ENCODE measurements at regions not wholly inside any gene's neighbourhood (a gene's known extent, or its start where the extent isn't known, plus 50 kb on each side); places are given as distances from the start of the nearest gene placed in this dataset.

DNA sequence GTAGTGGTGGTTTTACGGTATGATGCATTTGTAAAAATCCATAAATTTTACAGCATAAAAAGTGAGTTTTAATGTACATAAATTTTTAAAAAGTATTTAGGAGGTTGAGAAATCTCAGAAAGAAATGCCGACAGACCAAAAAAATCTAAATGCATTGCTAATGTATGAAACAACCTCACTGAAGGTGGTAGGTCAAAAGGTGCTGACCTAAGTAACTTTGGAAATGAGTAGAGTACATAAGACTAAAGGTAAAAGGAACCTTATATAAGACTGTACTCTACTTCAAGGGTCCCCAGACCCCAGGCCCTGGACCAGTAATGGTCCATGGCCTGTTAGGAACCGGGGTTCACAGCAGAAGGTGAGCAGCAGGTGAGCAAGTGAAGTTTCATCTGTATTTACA, 163.4 kb downstream of the COL6A3 start (continued):
- TF ChIP-seq TOE1 (IDR thresholded peaks at IDR 0.05; ENCODE audit: borderline replicate concordance) = no peak
- TF ChIP-seq TOE1 (CRISPR knock-in tag; IDR thresholded peaks at IDR 0.05; ENCODE audit: borderline replicate concordance, low read depth) = no peak
- TF ChIP-seq EP300 (IDR thresholded peaks at IDR 0.05; ENCODE audit: low read length) = no peak
- TF ChIP-seq, protein P1, sequence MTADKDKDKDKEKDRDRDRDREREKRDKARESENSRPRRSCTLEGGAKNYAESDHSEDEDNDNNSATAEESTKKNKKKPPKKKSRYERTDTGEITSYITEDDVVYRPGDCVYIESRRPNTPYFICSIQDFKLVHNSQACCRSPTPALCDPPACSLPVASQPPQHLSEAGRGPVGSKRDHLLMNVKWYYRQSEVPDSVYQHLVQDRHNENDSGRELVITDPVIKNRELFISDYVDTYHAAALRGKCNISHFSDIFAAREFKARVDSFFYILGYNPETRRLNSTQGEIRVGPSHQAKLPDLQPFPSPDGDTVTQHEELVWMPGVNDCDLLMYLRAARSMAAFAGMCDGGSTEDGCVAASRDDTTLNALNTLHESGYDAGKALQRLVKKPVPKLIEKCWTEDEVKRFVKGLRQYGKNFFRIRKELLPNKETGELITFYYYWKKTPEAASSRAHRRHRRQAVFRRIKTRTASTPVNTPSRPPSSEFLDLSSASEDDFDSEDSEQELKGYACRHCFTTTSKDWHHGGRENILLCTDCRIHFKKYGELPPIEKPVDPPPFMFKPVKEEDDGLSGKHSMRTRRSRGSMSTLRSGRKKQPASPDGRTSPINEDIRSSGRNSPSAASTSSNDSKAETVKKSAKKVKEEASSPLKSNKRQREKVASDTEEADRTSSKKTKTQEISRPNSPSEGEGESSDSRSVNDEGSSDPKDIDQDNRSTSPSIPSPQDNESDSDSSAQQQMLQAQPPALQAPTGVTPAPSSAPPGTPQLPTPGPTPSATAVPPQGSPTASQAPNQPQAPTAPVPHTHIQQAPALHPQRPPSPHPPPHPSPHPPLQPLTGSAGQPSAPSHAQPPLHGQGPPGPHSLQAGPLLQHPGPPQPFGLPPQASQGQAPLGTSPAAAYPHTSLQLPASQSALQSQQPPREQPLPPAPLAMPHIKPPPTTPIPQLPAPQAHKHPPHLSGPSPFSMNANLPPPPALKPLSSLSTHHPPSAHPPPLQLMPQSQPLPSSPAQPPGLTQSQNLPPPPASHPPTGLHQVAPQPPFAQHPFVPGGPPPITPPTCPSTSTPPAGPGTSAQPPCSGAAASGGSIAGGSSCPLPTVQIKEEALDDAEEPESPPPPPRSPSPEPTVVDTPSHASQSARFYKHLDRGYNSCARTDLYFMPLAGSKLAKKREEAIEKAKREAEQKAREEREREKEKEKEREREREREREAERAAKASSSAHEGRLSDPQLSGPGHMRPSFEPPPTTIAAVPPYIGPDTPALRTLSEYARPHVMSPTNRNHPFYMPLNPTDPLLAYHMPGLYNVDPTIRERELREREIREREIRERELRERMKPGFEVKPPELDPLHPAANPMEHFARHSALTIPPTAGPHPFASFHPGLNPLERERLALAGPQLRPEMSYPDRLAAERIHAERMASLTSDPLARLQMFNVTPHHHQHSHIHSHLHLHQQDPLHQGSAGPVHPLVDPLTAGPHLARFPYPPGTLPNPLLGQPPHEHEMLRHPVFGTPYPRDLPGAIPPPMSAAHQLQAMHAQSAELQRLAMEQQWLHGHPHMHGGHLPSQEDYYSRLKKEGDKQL (CRISPR knock-in tag; IDR thresholded peaks at IDR 0.05; ENCODE audit: borderline replicate concordance) = no peak

DNA sequence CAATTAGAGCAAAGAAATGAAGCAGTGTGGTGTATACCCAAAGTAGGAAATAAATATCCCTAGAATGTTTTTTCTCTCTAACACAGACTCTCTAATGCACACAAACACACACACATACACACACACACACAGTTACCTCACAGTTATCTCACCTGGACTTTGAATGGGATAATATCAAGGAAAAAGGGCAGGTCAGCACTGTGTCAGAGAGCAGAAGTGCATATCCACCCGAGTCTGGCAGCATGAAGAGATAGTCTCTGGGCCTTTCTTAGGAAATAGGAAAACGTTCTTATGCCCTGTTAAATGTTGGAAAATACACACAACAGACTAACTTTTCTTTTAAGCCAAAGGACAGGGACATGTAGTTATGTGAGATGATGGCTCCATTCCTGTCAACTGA, 162.0 kb downstream of the COL6A3 start:
- intact Hi-C loops (cut with micrococcal nuclease) (no loop called here), in situ Hi-C loops (cut with MboI) (no loop called here)
- POLR2A ChIA-PET = no interaction called here
- Histone ChIP-seq H3K9me3 (replicated peaks; ENCODE audit: control insufficient read depth, insufficient read depth, low read depth, low read length) (no peaks in the 10 kb centered on the region), H3K9me1 (ENCODE audit: control insufficient read depth, insufficient read depth, low read length) (no peaks in the 10 kb centered on the region), H2AFZ (ENCODE audit: low read depth, low read length) (no peak overlapping the region), H3K4me3 (no peak overlapping the region), H3K9ac (ENCODE audit: insufficient read depth in 1 of 2, low read depth in 2 of 2, low read length in 2 of 2) (no peak overlapping the region), H3K27ac (ENCODE audit: extremely low read depth, low read depth, low read length) (no peak overlapping the region), H3K79me2 (ENCODE audit: control insufficient read depth, insufficient read depth, low read length) (no peaks in the 10 kb centered on the region), H3K27me3 (ENCODE audit: control insufficient read depth in 2 of 2, insufficient read depth in 2 of 2, low read length in 2 of 2) (peaks cover 0 to 3% of the 10 kb centered on the region in 2 experiments; a peak in 1 of 5 replicates), H3K4me2 (ENCODE audit: insufficient read depth, low read length) (no peak overlapping the region), H3K36me3 (ENCODE audit: control insufficient read depth, insufficient read depth, low read length) (no peaks in the 10 kb centered on the region), H3K4me1 (replicated peaks in 1 of 2; ENCODE audit: control insufficient read depth in 2 of 2, insufficient read depth in 2 of 2, low read length in 2 of 2) (no peaks in the 10 kb centered on the region), H4K20me1 (replicated peaks; ENCODE audit: control insufficient read depth, insufficient read depth, low read length) (no peaks in the 10 kb centered on the region)
- TF ChIP-seq, protein P2, sequence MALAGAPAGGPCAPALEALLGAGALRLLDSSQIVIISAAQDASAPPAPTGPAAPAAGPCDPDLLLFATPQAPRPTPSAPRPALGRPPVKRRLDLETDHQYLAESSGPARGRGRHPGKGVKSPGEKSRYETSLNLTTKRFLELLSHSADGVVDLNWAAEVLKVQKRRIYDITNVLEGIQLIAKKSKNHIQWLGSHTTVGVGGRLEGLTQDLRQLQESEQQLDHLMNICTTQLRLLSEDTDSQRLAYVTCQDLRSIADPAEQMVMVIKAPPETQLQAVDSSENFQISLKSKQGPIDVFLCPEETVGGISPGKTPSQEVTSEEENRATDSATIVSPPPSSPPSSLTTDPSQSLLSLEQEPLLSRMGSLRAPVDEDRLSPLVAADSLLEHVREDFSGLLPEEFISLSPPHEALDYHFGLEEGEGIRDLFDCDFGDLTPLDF (CRISPR knock-in tag; IDR thresholded peaks at IDR 0.05) = no peak
- ATAC-seq (no peak), FAIRE-seq (no peak), DNase-seq (ENCODE audit: extremely low read depth in 1 of 4, low spot score in 3 of 4) (no peak)
- no TSS peak for BruUV-seq (replicated peaks)
- CTCF ChIA-PET (ENCODE audit: low intra/inter-chr PET ratio) = no interaction called here
- WGBS (ENCODE audit: insufficient coverage, low coverage, missing lambda C conversion rate) = 0% methylated on average over 1 of the region's 2 CpGs
